HCT116 (cell line): ENCODE measurements at regions not wholly inside any gene's neighbourhood (a gene's known extent, or its start where the extent isn't known, plus 50 kb on each side); places are given as distances from the start of the nearest gene placed in this dataset.

Source experiments
- POLR2A ChIP-seq: IDR thresholded peaks from 2 replicates; pipeline ENCODE4 v1.7.0; 2011; ENCODE audit warnings: borderline replicate concordance; ENCODE audit not compliant: insufficient read depth, insufficient read length; ENCODE audit errors: extremely low read depth
- TF ChIP-seq, protein P1 (sequence below): IDR thresholded peaks from 2 replicates; pipeline ENCODE4 v1.6.1; 2012

DNA sequence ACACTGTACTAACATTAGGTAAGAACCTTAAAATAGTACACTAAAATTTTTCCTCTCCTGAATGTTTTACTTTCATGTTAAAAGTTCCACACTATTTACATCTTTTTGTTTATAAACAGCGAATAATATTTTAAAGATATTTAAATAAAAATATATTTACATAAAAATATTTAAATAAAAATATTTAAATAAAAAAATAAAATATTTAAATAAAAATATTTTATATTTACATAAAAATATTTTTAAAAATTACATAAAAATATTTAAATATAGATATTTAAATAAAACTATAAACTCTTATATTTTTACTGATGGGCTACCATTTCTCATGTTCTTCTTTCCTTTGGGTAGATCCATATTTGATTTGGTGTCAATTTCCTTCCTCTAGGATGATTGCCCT is 619.0 kb downstream of the ANKRD7 start:
- TF ChIP-seq, protein P1, sequence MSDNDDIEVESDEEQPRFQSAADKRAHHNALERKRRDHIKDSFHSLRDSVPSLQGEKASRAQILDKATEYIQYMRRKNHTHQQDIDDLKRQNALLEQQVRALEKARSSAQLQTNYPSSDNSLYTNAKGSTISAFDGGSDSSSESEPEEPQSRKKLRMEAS = no peak
- TF ChIP-seq POLR2A = no peak
